Glomerular visceral epithelial cell (primary cell): ENCODE measurements at regions not wholly inside any gene's neighbourhood (a gene's known extent, or its start where the extent isn't known, plus 50 kb on each side); places are given as distances from the start of the nearest gene placed in this dataset.
"Not testable (repeated sequence)": the region's sequence is repeated elsewhere in the genome, so short reads cannot be mapped to it uniquely, and the experiment has no call there.

Experiments used
- DNase-seq: peaks from one replicate; pipeline ENCODE4 v3.0.0-alpha.2; 2016; ENCODE audit errors: extremely low spot score

DNA sequence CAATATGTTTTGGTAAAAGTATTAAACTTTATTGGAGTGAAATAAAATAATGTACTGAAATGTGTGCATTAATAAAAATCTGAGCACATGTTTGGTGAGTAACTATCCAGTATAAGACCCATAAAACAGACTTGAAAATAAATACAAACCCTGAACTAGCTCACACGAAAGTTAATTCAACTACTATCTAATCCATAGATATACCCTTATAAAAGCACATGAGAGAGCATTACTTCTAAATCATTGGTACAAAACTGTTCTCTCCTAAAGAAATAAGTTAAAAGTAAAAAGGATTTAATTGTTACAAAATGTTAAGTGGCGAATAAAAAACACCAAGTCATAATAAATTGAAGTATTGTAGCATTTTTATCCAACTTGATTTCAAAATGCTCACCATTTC, 295.6 kb downstream of the PTPRC start:
- DNase-seq, result no peak

- DNase-seq, result peak; percentile 86
These were observed 296.1 kb downstream of the PTPRC start for GRCh38 chr1:198934901-198935305.

- DNase-seq, result peak; percentile 99
These were observed 296.6 kb downstream of the PTPRC start for GRCh38 chr1:198935306-198935921.

DNA sequence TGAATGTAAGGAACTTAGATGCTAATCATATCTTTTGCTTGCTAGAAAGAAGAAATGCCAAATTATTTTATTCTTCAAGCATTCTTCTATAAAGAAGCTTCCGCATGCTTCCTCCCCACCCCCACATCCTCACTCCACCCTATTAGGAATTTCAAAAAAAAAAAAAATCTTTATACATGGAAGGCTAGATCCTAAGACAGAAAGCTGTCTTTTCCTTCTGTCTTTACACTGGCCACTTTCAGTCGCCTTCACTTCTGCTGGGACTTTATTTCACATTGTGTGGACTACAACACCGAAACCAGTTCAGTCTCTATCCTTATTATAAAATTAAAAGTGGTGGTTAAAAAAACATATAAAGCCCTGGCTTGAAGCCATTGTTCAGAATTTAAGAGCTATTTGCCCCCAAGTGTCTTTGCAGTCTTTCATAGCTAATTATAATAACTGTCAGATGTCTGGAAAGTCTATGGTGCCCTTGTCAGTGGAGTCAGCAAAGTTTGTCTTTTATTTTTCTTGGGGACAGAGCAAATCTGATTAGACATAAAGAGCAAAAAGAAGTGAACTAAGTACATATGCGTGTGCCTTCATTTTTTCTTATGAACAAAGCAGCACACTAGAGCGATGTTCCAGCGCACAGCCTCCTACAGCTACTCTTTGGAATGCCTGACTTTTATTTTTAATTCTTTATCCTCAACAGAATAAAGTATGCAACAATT, 297.7 kb downstream of the PTPRC start:
- DNase-seq, result peak; percentile 64

DNA sequence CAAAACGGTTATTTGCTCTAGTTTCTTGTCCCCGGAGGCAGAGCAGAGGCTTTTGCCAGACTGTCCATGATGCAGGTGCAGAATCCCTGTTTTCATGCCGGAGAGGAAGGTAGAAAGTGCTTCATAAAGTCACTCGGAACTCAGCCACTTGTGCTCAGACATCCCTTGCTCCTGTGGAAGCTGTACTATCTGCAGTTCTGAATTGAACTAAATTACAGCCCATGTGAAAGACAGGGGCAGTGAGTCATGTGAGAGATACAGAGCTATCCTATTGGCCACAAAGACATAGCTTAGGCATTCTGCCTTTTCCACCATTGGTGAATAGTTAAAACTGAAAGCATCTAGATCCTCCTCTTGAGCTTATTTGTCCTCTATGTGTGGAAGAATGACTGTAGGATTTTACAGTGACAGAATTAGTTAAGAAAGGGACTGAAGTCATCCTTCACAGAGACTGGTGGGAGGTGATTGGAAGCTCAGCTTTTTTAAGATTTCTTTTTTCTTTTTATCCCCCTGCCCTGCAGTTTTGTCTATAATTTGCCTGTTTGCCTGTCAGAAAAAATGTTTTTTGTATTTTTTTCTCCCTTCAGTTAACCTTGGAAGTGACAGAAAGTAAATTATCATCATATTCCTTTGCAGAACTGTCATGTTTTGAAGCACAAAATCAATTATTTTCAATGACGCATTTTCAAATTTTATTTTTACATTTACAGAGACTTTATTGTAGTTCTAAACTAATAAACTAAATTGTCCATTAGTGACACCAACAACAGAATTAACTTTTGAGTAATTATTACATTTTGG, 298.6 kb downstream of the PTPRC start:
- peak; percentile 93 for DNase-seq

GRCh38 chr1:198939286-198939685, 300.4 kb downstream of the PTPRC start:
- DNase-seq, result no peak

- no peak for DNase-seq
These were observed 301.1 kb downstream of the PTPRC start for GRCh38 chr1:198939956-198940355.

DNA sequence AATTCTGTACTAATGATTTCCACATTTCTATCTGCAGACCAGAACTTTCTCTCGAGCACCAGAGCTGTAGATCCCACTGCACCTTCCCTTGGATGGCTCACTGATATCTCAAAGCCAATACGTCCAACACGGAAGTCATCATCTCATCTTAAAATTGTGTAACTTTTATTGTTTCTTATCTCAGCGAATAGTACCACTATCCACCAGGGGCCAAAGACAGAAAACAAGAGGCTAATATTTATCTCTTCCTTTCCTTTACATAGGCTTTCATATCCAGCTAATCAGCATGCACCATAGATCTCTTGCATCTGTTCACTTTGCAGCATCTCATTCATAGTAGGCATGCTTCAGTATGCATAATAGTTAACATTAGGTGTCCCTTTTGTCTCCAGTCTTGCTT, 303.6 kb downstream of the PTPRC start:
- DNase-seq, result no peak

GRCh38 chr1:198943484-198944187, 304.8 kb downstream of the PTPRC start:
- no peak for DNase-seq

- no peak for DNase-seq
These were observed 308.6 kb downstream of the PTPRC start for GRCh38 chr1:198947456-198947855.

GRCh38 chr1:198948895-198949659, 310.2 kb downstream of the PTPRC start:
- DNase-seq, result no peak

- DNase-seq, result no peak
These were observed 311.2 kb downstream of the PTPRC start for GRCh38 chr1:198950036-198950435.

GRCh38 chr1:198955085-198955484, 316.2 kb downstream of the PTPRC start:
- DNase-seq, result no peak

GRCh38 chr1:198957044-198957443, 318.2 kb downstream of the PTPRC start:
- DNase-seq, result no peak

GRCh38 chr1:198959032-198959431, 320.2 kb downstream of the PTPRC start:
- no peak for DNase-seq

- no peak for DNase-seq
These were observed 320.8 kb downstream of the PTPRC start for GRCh38 chr1:198959676-198960075.

DNA sequence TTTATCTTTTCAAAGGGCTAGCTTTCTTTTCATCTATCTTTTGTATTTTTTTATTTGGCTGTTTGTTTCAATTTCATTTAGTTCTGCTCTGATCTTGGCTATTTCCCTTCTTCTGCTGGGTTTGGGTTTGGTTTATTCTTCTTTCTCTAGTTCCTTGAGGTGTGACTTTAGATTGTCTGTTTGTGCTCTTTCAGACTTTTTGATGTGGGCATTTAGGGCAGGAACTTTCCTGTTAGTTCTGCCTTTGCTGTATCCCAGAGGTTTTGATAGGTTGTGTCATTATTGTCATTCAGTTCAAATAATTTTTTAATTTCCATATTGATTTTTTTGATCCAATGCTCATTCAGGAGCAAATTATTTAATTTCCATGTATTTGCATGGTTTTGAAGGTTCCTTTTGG, 325.0 kb downstream of the PTPRC start:
- not testable (repeated sequence) for DNase-seq

DNA sequence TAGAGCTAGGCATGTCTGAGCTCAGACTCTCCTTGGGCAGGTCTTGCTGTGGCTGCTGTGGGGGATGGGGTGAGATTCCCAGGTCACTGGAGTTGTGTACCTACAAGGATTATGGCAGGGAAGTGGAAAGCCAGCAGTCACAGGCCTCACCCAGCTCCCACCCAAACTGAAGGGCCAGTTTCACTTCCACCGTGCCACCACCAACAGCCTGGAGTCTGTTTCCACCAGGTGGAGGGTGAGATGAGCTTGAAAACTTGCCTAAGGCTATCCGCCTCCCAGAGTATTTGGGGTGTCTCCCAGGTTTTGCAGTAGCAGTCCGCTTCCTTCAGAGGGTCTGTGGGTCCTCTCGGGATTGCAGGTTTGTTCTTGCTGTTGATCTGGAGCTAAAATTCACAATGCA, 327.7 kb downstream of the PTPRC start:
- no peak for DNase-seq

GRCh38 chr1:198967566-198967965, 328.7 kb downstream of the PTPRC start:
- no peak for DNase-seq

GRCh38 chr1:198968866-198969265, 330.0 kb downstream of the PTPRC start:
- DNase-seq, result no peak

GRCh38 chr1:198969981-198970380, 331.1 kb downstream of the PTPRC start:
- no peak for DNase-seq
